ENCODE measurements at regions not wholly inside any gene's neighbourhood (a gene's known extent, or its start where the extent isn't known, plus 50 kb on each side); places are given as distances from the start of the nearest gene placed in this dataset.

DNA sequence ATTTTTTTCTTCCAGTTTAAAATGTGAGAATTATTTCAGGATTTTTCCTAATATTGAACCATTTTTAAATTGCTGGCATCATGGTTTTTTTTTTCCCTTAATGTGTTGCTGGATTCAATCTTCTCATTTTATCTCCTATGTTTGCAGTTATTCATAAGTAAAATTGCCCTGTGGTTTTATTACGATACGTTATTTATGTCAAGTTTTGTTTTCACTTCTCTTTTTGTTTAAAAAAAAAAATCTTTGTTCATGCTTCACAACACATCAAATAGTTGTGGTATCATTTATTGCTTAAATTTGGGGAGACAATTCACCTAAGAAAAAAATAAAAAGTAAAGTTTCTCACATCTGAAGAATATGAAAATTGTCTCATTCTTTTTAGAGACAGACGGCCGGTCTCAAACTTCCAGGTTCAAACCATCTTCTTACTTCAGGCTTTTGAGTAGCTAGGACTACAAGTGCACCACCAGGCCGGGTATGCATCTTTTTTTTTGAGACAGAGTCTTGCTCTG, 239.3 kb upstream of the ID4 start:
- peaks cover 6% of the 10 kb centered on the region for H3K4me1 Mint-ChIP-seq

GRCh38 chr6:19599796-19600464, 237.2 kb upstream of the ID4 start:
- Mint-ChIP-seq H3K9me3 (no peaks in the 10 kb centered on the region), H3K27ac (peak overlapping the region in 1 of 3 experiments; percentile 17), H3K4me1 (peaks cover 11% of the 10 kb centered on the region), H3K36me3 (ENCODE audit: low read depth) (no peaks in the 10 kb centered on the region), H3K27me3 (ENCODE audit: low read depth) (no peaks in the 10 kb centered on the region), H3K4me3 (no peak overlapping the region)
- TF ChIP-seq CTCF (IDR thresholded peaks at IDR 0.05; ENCODE audit: unreplicated experiment in 3 of 3): no peak

More for the DNA sequence above, 239.3 kb upstream of the ID4 start:
- no peak overlapping the region for H3K4me3 Mint-ChIP-seq
- TF ChIP-seq CTCF (IDR thresholded peaks at IDR 0.05; ENCODE audit: unreplicated experiment in 3 of 3): no peak
- H3K36me3 Mint-ChIP-seq (ENCODE audit: low read depth): no peaks in the 10 kb centered on the region
- no peaks in the 10 kb centered on the region for H3K9me3 Mint-ChIP-seq
- no peak overlapping the region for H3K27ac Mint-ChIP-seq
- no peaks in the 10 kb centered on the region for H3K27me3 Mint-ChIP-seq (ENCODE audit: low read depth)

DNA sequence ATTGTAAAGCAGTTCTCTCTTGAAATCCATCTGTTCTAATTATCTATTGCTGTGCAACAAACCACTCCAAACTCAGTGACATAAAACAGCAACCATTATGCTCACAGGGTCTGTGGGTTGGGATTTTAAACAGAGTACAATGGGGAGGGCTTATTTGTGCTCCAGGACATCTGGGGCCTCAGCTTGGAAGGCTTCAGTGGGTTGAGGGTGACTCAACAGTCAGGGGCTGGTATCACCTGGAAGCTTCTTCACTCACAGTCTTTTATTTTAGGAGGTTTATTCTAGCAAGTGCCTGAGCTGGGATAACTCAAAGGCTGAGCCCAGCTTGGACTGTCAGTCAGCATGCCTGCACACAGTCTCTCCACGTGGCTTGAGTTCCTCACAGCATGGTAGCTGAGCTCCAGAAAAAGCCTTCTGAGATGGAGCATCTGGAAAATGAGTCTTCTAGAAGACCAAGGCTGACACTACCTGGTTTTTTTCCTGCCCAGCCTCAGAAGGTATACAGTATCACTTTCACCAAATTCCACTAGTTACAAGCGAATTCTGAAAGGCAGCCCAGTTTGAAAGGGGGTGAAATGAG, 234.6 kb upstream of the ID4 start:
- Mint-ChIP-seq H3K9me3 (no peaks in the 10 kb centered on the region), H3K27ac (no peak overlapping the region), H3K36me3 (ENCODE audit: low read depth) (no peaks in the 10 kb centered on the region), H3K4me3 (no peak overlapping the region), H3K4me1 (peaks cover 11% of the 10 kb centered on the region), H3K27me3 (ENCODE audit: low read depth) (no peaks in the 10 kb centered on the region)
- TF ChIP-seq CTCF (IDR thresholded peaks at IDR 0.05; ENCODE audit: unreplicated experiment in 3 of 3): no peak

- no peak overlapping the region for H3K4me3 Mint-ChIP-seq
- no peak overlapping the region for H3K27ac Mint-ChIP-seq
- H3K36me3 Mint-ChIP-seq (ENCODE audit: low read depth): no peaks in the 10 kb centered on the region
- H3K9me3 Mint-ChIP-seq: no peaks in the 10 kb centered on the region
- H3K27me3 Mint-ChIP-seq (ENCODE audit: low read depth): no peaks in the 10 kb centered on the region
- no peak for TF ChIP-seq CTCF (IDR thresholded peaks at IDR 0.05; ENCODE audit: unreplicated experiment in 3 of 3)
- H3K4me1 Mint-ChIP-seq: peaks cover 11% of the 10 kb centered on the region
Observed at GRCh38 chr6:19603721-19604120, 233.4 kb upstream of the ID4 start.

DNA sequence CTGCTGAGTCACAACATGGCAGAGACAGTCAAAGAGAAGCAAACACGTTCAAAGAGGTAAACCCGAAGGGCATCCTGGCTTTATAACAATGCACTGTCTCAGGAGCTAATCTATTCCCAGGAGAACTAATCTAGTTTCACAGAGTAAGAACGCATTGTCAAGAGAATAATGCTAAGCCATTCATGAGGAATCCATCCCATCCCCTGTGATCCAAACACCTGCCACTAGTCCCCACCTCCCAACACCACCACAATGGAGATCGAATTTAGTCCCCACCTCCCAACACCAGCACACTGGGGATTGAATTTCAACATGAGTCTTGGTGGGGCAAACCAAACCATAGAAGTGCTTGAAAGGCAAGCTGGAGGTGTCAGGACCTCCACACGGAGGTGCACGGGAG, 231.5 kb upstream of the ID4 start:
- no peaks in the 10 kb centered on the region for H3K9me3 Mint-ChIP-seq

More for the DNA sequence above, 231.5 kb upstream of the ID4 start:
- no peak for TF ChIP-seq CTCF (IDR thresholded peaks at IDR 0.05; ENCODE audit: unreplicated experiment in 3 of 3)
- Mint-ChIP-seq H3K4me1 (peaks cover 5% of the 10 kb centered on the region), H3K27me3 (ENCODE audit: low read depth) (no peaks in the 10 kb centered on the region), H3K36me3 (ENCODE audit: low read depth) (no peaks in the 10 kb centered on the region), H3K27ac (no peak overlapping the region), H3K4me3 (no peak overlapping the region)

Data from nephron (organoid).